ENCODE measurements at regions not wholly inside any gene's neighbourhood (a gene's known extent, or its start where the extent isn't known, plus 50 kb on each side); places are given as distances from the start of the nearest gene placed in this dataset.

GRCh38 chr5:125049721-125050702 lies 303.6 kb upstream of the ZNF608 start:
- Histone ChIP-seq H3K9ac (ENCODE audit: low read length) (no peak overlapping the region), H3K27ac (ENCODE audit: low read depth, low read length) (no peak overlapping the region), H3K9me3 (ENCODE audit: control insufficient read depth, insufficient read depth, low read depth, low read length) (0 out of 2 replicates have a peak, but pooled peaks cover 5% of the 10 kb centered on the region)

DNA sequence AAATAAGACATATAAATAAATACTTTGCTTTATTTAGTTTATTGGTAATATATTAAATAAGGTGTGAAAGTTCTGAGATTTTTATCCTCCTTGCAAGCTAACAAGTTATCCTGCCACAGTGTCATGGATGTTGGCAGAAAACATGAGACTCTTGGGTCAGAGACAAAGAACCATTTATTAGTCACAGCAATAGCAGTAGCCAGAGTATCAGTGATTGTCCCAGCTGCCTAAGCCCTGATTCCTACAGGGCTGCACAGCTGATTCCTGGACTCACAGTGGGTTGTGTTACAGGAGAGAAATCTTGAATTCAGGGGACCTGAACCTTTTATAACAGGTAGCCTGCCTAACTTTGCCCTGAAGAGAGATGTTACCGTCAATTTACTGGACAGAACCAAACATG lies 304.5 kb upstream of the ZNF608 start:
- Histone ChIP-seq H3K9ac (ENCODE audit: low read length) (no peak overlapping the region), H3K27me3 (ENCODE audit: control insufficient read depth, insufficient read depth, low read length) (no peaks in the 10 kb centered on the region), H3K9me3 (ENCODE audit: control insufficient read depth, insufficient read depth, low read depth, low read length) (0 out of 2 replicates have a peak, but pooled peaks cover 5% of the 10 kb centered on the region), H3K36me3 (ENCODE audit: control insufficient read depth, insufficient read depth, low read length) (no peaks in the 10 kb centered on the region), H3K4me1 (ENCODE audit: control insufficient read depth, insufficient read depth, low read length) (peaks cover 29% of the 10 kb centered on the region), H3K4me3 (ENCODE audit: low read depth, low read length) (no peak overlapping the region), H3K27ac (ENCODE audit: low read depth, low read length) (no peak overlapping the region)

More at GRCh38 chr5:125049721-125050702, 303.6 kb upstream of the ZNF608 start:
- Histone ChIP-seq H3K4me3 (ENCODE audit: low read depth, low read length) (no peak overlapping the region), H3K36me3 (ENCODE audit: control insufficient read depth, insufficient read depth, low read length) (no peaks in the 10 kb centered on the region), H3K4me1 (ENCODE audit: control insufficient read depth, insufficient read depth, low read length) (peaks cover 21% of the 10 kb centered on the region), H3K27me3 (ENCODE audit: control insufficient read depth, insufficient read depth, low read length) (no peaks in the 10 kb centered on the region)

DNA sequence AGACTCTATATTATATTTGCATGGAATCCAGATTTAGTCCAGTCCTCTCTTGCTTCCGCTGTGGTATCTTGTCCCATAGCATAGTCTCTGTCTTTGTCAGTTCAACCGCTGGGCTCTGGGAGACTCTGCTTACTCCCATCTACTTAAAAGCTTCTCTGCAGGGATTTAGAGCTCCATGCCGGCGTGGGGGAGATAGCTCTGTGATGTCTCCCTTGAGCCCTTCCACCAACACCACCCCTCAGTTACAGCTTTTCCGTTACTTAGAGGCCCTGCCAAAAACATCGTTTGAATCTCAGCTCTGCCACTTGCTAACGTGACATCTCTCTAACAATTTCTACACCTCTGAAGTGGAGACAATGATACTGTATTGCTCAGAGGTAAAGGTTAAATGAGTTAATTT lies 306.1 kb upstream of the ZNF608 start:
- H3K36me3 ChIP-seq (ENCODE audit: control insufficient read depth, insufficient read depth, low read length): no peaks in the 10 kb centered on the region
- no peak overlapping the region for H3K27ac ChIP-seq (ENCODE audit: low read depth, low read length)
- no peak overlapping the region for H3K4me3 ChIP-seq (ENCODE audit: low read depth, low read length)
- H3K9me3 ChIP-seq (ENCODE audit: control insufficient read depth, insufficient read depth, low read depth, low read length): 0 out of 2 replicates have a peak, but pooled peaks cover 5% of the 10 kb centered on the region
- no peak overlapping the region for H3K9ac ChIP-seq (ENCODE audit: low read length)
- peaks cover 45% of the 10 kb centered on the region for H3K4me1 ChIP-seq (ENCODE audit: control insufficient read depth, insufficient read depth, low read length)
- no peaks in the 10 kb centered on the region for H3K27me3 ChIP-seq (ENCODE audit: control insufficient read depth, insufficient read depth, low read length)

- Histone ChIP-seq H3K27me3 (ENCODE audit: control insufficient read depth, insufficient read depth, low read length) (no peaks in the 10 kb centered on the region), H3K27ac (ENCODE audit: low read depth, low read length) (0 out of 2 replicates have a peak overlapping the region, but pooled peaks have one; percentile 19), H3K4me1 (ENCODE audit: control insufficient read depth, insufficient read depth, low read length) (peaks cover 51% of the 10 kb centered on the region), H3K9me3 (ENCODE audit: control insufficient read depth, insufficient read depth, low read depth, low read length) (0 out of 2 replicates have a peak, but pooled peaks cover 5% of the 10 kb centered on the region), H3K9ac (ENCODE audit: low read length) (no peak overlapping the region), H3K4me3 (ENCODE audit: low read depth, low read length) (no peak overlapping the region), H3K36me3 (ENCODE audit: control insufficient read depth, insufficient read depth, low read length) (no peaks in the 10 kb centered on the region)
These were observed 306.7 kb upstream of the ZNF608 start for GRCh38 chr5:125053179-125053578.

GRCh38 chr5:125054146-125054545 lies 307.7 kb upstream of the ZNF608 start:
- Histone ChIP-seq H3K4me1 (ENCODE audit: control insufficient read depth, insufficient read depth, low read length) (peaks cover 61% of the 10 kb centered on the region), H3K36me3 (ENCODE audit: control insufficient read depth, insufficient read depth, low read length) (no peaks in the 10 kb centered on the region), H3K4me3 (ENCODE audit: low read depth, low read length) (no peak overlapping the region), H3K27ac (ENCODE audit: low read depth, low read length) (no peak overlapping the region), H3K9ac (ENCODE audit: low read length) (no peak overlapping the region), H3K27me3 (ENCODE audit: control insufficient read depth, insufficient read depth, low read length) (no peaks in the 10 kb centered on the region), H3K9me3 (ENCODE audit: control insufficient read depth, insufficient read depth, low read depth, low read length) (0 out of 2 replicates have a peak, but pooled peaks cover 5% of the 10 kb centered on the region)

DNA sequence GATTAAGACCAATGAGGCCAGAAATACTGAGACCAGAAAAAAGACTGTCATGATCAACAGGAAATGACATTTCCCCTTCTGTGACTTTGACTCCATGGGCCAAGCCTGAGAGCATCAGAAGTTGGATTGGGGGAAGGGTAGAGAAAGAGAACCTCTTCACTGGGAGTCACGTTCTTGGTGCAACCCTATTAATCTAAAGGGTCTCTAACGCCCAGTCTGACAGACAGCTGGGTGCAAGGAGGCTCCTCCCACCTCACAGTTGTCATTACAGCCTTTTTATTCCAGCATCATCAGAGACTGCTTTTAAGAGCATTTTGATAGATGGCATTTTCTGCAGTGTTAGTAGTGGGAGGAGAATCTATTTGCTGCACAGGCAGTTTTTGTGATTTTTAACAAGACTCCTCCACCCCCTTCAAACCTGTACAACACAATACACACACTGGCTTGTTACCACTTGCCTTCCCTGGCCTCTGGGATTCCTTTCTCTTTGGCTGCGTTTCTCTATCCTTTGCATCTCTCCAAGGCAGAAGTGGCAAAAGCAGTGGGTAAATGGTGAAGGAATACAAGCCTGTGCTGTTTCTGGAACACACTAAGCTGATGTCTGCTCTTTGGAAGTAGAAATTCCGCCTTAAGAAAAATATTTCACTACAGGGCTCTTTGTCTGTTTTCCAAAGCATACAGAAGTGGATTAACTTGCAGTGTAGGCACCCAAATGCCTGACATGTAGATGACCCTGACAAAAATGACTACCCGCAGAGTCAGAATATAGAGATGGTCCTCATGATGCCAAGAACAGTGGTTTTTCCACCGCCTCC lies 310.4 kb upstream of the ZNF608 start:
- Histone ChIP-seq H3K9ac (ENCODE audit: low read length) (no peak overlapping the region), H3K27ac (ENCODE audit: low read depth, low read length) (no peak overlapping the region), H3K4me1 (ENCODE audit: control insufficient read depth, insufficient read depth, low read length) (peaks cover 74% of the 10 kb centered on the region), H3K36me3 (ENCODE audit: control insufficient read depth, insufficient read depth, low read length) (no peaks in the 10 kb centered on the region), H3K27me3 (ENCODE audit: control insufficient read depth, insufficient read depth, low read length) (no peaks in the 10 kb centered on the region), H3K4me3 (ENCODE audit: low read depth, low read length) (no peak overlapping the region), H3K9me3 (ENCODE audit: control insufficient read depth, insufficient read depth, low read depth, low read length) (no peaks in the 10 kb centered on the region)

DNA sequence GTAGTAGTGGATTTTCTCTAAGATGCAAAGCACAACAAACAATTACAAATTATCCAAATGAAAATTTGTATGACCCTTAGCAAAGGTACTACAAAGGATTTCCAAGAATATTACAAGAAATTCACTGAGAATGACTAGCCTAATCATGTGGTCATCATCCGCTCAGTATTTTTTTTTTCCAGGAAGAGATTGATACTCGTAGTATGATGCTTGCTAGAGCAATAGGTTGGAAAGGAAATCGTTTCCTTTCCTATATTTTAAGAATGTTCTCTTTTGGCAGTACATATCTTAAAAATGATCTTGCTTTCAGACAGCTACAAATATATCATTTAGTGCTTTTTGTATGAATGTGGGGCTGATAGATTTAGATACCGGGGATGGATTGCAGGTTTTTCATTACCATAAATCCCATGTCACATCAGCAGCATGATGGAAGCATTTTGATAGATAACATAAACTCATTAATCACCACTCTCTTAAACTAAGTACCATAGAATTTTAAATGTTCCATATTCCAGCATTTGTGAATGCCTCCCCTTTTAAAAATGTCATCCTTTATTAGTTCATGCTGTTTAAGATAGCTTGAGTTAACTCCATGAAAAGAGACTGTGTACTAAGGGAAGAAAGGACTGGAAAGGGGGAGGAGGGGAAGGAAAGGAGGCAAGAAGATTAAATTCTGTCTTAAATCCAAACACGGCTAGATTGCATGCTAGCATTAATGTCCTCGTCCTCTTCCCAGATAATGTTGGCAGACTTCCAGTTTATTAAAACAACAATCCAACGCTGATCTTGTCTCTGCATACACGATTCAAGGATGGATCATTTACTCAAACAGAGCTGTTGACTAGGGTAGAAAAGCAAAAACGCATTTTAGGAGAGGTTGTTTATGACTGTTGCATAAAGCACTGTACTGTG lies 311.7 kb upstream of the ZNF608 start:
- H3K27ac ChIP-seq (ENCODE audit: low read depth, low read length): no peak overlapping the region
- no peak overlapping the region for H3K4me3 ChIP-seq (ENCODE audit: low read depth, low read length)
- no peaks in the 10 kb centered on the region for H3K9me3 ChIP-seq (ENCODE audit: control insufficient read depth, insufficient read depth, low read depth, low read length)
- no peaks in the 10 kb centered on the region for H3K36me3 ChIP-seq (ENCODE audit: control insufficient read depth, insufficient read depth, low read length)
- H3K27me3 ChIP-seq (ENCODE audit: control insufficient read depth, insufficient read depth, low read length): no peaks in the 10 kb centered on the region
- H3K4me1 ChIP-seq (ENCODE audit: control insufficient read depth, insufficient read depth, low read length): peaks cover 66% of the 10 kb centered on the region
- H3K9ac ChIP-seq (ENCODE audit: low read length): no peak overlapping the region

GRCh38 chr5:125059255-125060002 lies 313.0 kb upstream of the ZNF608 start:
- H3K4me3 ChIP-seq (ENCODE audit: low read depth, low read length): no peak overlapping the region
- no peaks in the 10 kb centered on the region for H3K27me3 ChIP-seq (ENCODE audit: control insufficient read depth, insufficient read depth, low read length)
- H3K9me3 ChIP-seq (ENCODE audit: control insufficient read depth, insufficient read depth, low read depth, low read length): no peaks in the 10 kb centered on the region
- H3K27ac ChIP-seq (ENCODE audit: low read depth, low read length): no peak overlapping the region
- H3K36me3 ChIP-seq (ENCODE audit: control insufficient read depth, insufficient read depth, low read length): no peaks in the 10 kb centered on the region
- H3K4me1 ChIP-seq (ENCODE audit: control insufficient read depth, insufficient read depth, low read length): peaks cover 60% of the 10 kb centered on the region
- no peak overlapping the region for H3K9ac ChIP-seq (ENCODE audit: low read length)

DNA sequence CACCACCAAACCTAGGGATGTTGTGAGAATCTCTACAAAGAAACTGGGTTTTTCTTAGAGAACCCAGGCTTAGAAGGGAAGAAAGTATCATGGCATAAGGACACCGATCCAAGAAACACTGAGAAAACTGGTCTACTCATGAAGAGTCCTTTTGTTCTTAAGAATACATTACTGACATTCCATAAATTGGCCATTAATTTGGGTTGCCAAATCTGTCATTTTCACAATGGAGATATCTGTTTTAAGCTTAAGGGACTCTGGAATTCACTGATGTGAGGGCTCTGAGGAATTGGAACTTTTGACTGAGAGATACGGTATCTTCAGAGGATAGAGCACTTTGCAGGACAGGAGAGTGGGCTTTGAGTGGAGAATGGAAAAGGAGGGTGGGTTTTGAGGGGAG lies 315.3 kb upstream of the ZNF608 start:
- no peaks in the 10 kb centered on the region for H3K9me3 ChIP-seq (ENCODE audit: control insufficient read depth, insufficient read depth, low read depth, low read length)
- no peaks in the 10 kb centered on the region for H3K36me3 ChIP-seq (ENCODE audit: control insufficient read depth, insufficient read depth, low read length)
- H3K27ac ChIP-seq (ENCODE audit: low read depth, low read length): no peak overlapping the region
- H3K4me3 ChIP-seq (ENCODE audit: low read depth, low read length): no peak overlapping the region
- H3K4me1 ChIP-seq (ENCODE audit: control insufficient read depth, insufficient read depth, low read length): peaks cover 55% of the 10 kb centered on the region
- H3K9ac ChIP-seq (ENCODE audit: low read length): no peak overlapping the region
- no peaks in the 10 kb centered on the region for H3K27me3 ChIP-seq (ENCODE audit: control insufficient read depth, insufficient read depth, low read length)

Data from HUES6 (cell line).